Loucy (cell line): ENCODE measurements at regions not wholly inside any gene's neighbourhood (a gene's known extent, or its start where the extent isn't known, plus 50 kb on each side); places are given as distances from the start of the nearest gene placed in this dataset.

Experiments used
- EZH2phosphoT487 ChIP-seq: fragments of 200-600 bp; IDR thresholded peaks from 2 replicates; pipeline ENCODE4 v1.6.1; 2018; ENCODE audit warnings: antibody characterized with exemption, mild to moderate bottlenecking, moderate library complexity, borderline replicate concordance
- TF ChIP-seq, protein P1 (sequence below): fragments of 200-600 bp; sonication (generic); conservative IDR thresholded peaks from 2 replicates; pipeline ENCODE4 v1.5.1; 2014; ENCODE audit warnings: mild to moderate bottlenecking, antibody characterized with exemption, low read length

DNA sequence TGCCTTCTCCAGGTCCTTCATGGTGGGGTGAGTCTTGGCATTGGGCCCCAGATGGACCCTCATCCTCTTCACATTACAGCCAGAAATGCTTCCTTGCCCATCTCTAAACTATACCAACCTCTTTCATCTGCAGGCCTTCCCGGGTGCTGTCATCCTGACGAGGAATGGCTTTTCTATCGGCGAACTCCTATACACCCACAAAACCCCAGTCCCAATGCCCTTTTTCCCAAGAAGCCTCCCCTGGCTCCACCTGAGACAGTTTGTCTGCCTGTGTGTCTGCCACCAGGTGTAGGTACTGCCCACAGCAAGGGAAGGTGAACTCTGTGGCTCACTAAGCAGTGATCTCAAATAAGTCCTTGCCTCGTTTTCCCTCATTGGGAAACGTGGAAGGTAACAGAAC, 55.3 kb downstream of the PTPRS start:
- TF ChIP-seq, protein P1, sequence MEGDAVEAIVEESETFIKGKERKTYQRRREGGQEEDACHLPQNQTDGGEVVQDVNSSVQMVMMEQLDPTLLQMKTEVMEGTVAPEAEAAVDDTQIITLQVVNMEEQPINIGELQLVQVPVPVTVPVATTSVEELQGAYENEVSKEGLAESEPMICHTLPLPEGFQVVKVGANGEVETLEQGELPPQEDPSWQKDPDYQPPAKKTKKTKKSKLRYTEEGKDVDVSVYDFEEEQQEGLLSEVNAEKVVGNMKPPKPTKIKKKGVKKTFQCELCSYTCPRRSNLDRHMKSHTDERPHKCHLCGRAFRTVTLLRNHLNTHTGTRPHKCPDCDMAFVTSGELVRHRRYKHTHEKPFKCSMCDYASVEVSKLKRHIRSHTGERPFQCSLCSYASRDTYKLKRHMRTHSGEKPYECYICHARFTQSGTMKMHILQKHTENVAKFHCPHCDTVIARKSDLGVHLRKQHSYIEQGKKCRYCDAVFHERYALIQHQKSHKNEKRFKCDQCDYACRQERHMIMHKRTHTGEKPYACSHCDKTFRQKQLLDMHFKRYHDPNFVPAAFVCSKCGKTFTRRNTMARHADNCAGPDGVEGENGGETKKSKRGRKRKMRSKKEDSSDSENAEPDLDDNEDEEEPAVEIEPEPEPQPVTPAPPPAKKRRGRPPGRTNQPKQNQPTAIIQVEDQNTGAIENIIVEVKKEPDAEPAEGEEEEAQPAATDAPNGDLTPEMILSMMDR = no peak
- no peak for TF ChIP-seq EZH2phosphoT487
